PC-3 (cell line): ENCODE measurements at regions not wholly inside any gene's neighbourhood (a gene's known extent, or its start where the extent isn't known, plus 50 kb on each side); places are given as distances from the start of the nearest gene placed in this dataset.

Experiments used
- EZH2 ChIP-seq: fragments of 300-600 bp; sonication (generic); IDR thresholded peaks from one replicate; pipeline ENCODE4 v1.6.1; 2017; ENCODE audit warnings: antibody characterized with exemption, mild to moderate bottlenecking, low read length; ENCODE audit not compliant: unreplicated experiment
- EZH2phosphoT487 ChIP-seq: fragments of 300-600 bp; sonication (generic); IDR thresholded peaks from 2 replicates; pipeline ENCODE4 v1.6.1; 2018; ENCODE audit warnings: mild to moderate bottlenecking, antibody characterized with exemption, low read length, borderline replicate concordance
- TF ChIP-seq, protein P1 (sequence below): fragments of 300-600 bp; sonication (generic); conservative IDR thresholded peaks from 2 replicates; pipeline ENCODE4 v1.5.1; 2017; ENCODE audit warnings: antibody characterized with exemption, low read depth, mild to moderate bottlenecking, low read length

DNA sequence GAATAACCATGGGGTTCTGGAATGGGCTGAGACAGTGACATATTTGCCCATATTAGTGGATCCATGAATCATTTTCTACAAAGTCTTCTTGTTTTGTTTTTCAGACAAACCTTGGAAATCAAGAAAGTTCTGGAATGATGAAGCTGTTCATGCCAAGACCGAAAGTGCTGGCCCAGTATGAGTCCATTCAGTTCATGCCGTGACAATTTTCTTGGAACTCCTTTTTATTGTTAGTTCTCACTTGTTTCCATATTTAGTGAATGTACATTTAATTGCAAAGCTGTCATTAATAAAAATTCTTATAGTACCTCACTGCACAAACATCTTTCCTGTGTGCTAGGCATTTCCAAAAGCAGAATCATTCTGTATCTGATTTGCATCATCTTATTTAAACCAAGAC is 100.6 kb upstream of the KCNJ15 start:
- TF ChIP-seq, protein P1, sequence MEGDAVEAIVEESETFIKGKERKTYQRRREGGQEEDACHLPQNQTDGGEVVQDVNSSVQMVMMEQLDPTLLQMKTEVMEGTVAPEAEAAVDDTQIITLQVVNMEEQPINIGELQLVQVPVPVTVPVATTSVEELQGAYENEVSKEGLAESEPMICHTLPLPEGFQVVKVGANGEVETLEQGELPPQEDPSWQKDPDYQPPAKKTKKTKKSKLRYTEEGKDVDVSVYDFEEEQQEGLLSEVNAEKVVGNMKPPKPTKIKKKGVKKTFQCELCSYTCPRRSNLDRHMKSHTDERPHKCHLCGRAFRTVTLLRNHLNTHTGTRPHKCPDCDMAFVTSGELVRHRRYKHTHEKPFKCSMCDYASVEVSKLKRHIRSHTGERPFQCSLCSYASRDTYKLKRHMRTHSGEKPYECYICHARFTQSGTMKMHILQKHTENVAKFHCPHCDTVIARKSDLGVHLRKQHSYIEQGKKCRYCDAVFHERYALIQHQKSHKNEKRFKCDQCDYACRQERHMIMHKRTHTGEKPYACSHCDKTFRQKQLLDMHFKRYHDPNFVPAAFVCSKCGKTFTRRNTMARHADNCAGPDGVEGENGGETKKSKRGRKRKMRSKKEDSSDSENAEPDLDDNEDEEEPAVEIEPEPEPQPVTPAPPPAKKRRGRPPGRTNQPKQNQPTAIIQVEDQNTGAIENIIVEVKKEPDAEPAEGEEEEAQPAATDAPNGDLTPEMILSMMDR, result no peak
- TF ChIP-seq EZH2, result no peak
- TF ChIP-seq EZH2phosphoT487, result no peak
